Left lung (tissue), 4 donors: ENCODE measurements at regions not wholly inside any gene's neighbourhood (a gene's known extent, or its start where the extent isn't known, plus 50 kb on each side); places are given as distances from the start of the nearest gene placed in this dataset.

Source experiments
- ATAC-seq: fragments of 200-7000 bp; cut with Tn5 transposase; one replicate; pipeline ENCODE4 v1.9.1; 2020; ENCODE audit warnings: moderate library complexity
- DNase-seq, 4 donors: peaks; one replicate each; pipeline ENCODE4 v3.0.0-alpha.2; 2013 to 2020
- H3K27ac ChIP-seq, 2 donors: fragments of 200-600 bp; sonication (generic) in 1 of 2; one replicate each; pipeline versions ENCODE4 v1.5.0 to v1.8.0; 2020 to 2021
- H3K27me3 ChIP-seq, 2 donors: fragments of 200-600 bp; sonication (generic) in 1 of 2; one replicate each; pipeline versions ENCODE4 v1.5.0 to v1.8.0; 2020 to 2021
- H3K36me3 ChIP-seq, 2 donors: fragments of 200-600 bp; sonication (generic) in 1 of 2; one replicate each; pipeline versions ENCODE4 v1.5.0 to v1.8.0; 2020 to 2021
- H3K4me1 ChIP-seq, 2 donors: fragments of 200-600 bp; one replicate each; pipeline ENCODE4 v1.8.0; 2021
- H3K4me3 ChIP-seq, 2 donors: fragments of 200-600 bp; sonication (generic) in 1 of 2; one replicate each; pipeline versions ENCODE4 v1.5.0 to v1.8.0; 2020 to 2021; ENCODE audit warnings: mild to moderate bottlenecking in 1 of 2
- H3K9me3 ChIP-seq, 2 donors: fragments of 200-600 bp; sonication (generic) in 1 of 2; one replicate each; pipeline versions ENCODE4 v1.5.0 to v1.8.0; 2020 to 2021
- intact Hi-C, 2 donors: fragments of 100-400 bp; cut with DNase I; formaldehyde crosslinking; loops; one replicate each; pipeline versions ENCODE4 v1.11.2 to v1.14.2; 2022
- TF ChIP-seq, protein P1 (sequence below), 2 donors: fragments of 200-600 bp; sonication (generic) in 1 of 2; IDR thresholded peaks; one replicate each; pipeline versions ENCODE4 v1.5.0 to v1.8.0; 2021; ENCODE audit warnings: antibody characterized with exemption in 2 of 2
- donor health status: DM: no; HTN: yes; CAD: no.
- donor health status: DM: no; HTN: no; CAD: no.

- Histone ChIP-seq H3K27me3 (peaks cover 0 to 75% of the 10 kb centered on the region in 2 donors), H3K4me1 (peaks cover 7 to 9% of the 10 kb centered on the region in 2 donors), H3K9me3 (no peaks in the 10 kb centered on the region), H3K36me3 (no peaks in the 10 kb centered on the region), H3K4me3 (no peak overlapping the region), H3K27ac (no peak overlapping the region)
- intact Hi-C loops, result loop anchor here in 1 of 2 donors (5.0 kb wide), 1 partner anchor 332 kb away; no protein-coding TSS in a partner anchor
- ATAC-seq (no peak), DNase-seq (no peak)
- TF ChIP-seq, protein P1, sequence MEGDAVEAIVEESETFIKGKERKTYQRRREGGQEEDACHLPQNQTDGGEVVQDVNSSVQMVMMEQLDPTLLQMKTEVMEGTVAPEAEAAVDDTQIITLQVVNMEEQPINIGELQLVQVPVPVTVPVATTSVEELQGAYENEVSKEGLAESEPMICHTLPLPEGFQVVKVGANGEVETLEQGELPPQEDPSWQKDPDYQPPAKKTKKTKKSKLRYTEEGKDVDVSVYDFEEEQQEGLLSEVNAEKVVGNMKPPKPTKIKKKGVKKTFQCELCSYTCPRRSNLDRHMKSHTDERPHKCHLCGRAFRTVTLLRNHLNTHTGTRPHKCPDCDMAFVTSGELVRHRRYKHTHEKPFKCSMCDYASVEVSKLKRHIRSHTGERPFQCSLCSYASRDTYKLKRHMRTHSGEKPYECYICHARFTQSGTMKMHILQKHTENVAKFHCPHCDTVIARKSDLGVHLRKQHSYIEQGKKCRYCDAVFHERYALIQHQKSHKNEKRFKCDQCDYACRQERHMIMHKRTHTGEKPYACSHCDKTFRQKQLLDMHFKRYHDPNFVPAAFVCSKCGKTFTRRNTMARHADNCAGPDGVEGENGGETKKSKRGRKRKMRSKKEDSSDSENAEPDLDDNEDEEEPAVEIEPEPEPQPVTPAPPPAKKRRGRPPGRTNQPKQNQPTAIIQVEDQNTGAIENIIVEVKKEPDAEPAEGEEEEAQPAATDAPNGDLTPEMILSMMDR (IDR thresholded peaks at IDR 0.05), result no peak
These were observed 61.2 kb upstream of the GLI2 start for GRCh38 chr2:120674246-120675170.

- Histone ChIP-seq H3K9me3 (no peaks in the 10 kb centered on the region), H3K36me3 (no peaks in the 10 kb centered on the region), H3K4me1 (no peaks in the 10 kb centered on the region), H3K27ac (no peak overlapping the region), H3K27me3 (peaks cover 0 to 70% of the 10 kb centered on the region in 2 donors), H3K4me3 (no peak overlapping the region)
- ATAC-seq, result peak; percentile 89
- TF ChIP-seq, protein P1 (IDR thresholded peaks at IDR 0.05), result peak; percentile 64 to 81
- peak in 1 of 4 donors; percentile 83 for DNase-seq
- intact Hi-C loops, result loop anchor here in 1 of 2 donors (5.0 kb wide), 1 partner anchor 333 kb away; no protein-coding TSS in a partner anchor
These were observed 60.1 kb upstream of the GLI2 start for GRCh38 chr2:120675460-120676130.

DNA sequence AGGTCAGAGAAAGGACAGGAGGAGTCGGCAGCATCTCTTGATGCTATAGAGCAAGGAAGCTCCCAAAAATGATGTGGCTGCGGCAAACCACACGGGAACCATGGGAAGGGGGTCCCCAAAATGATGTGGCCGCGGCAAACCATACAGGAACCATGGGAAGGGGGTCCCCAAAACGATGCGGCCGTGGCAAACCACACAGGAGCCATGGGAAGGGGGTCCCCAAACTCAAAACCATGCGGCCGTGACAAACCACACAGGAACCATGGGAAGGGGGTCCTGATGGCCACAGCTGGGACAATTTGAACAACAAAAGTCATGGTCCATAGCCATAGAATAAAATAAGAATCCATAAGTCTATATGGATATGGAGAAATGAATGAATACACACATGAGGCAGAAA, 58.4 kb upstream of the GLI2 start:
- H3K36me3 ChIP-seq, result no peaks in the 10 kb centered on the region
- intact Hi-C loops, result loop anchor here in 1 of 2 donors (5.0 kb wide), 1 partner anchor 335 kb away; no protein-coding TSS in a partner anchor
- H3K4me1 ChIP-seq, result no peaks in the 10 kb centered on the region
- TF ChIP-seq, protein P1 (IDR thresholded peaks at IDR 0.05), result no peak
- H3K27me3 ChIP-seq, result peaks cover 0 to 66% of the 10 kb centered on the region in 2 donors
- no peak overlapping the region for H3K27ac ChIP-seq
- H3K9me3 ChIP-seq, result no peaks in the 10 kb centered on the region
- ATAC-seq (no peak), DNase-seq (no peak)
- no peak overlapping the region for H3K4me3 ChIP-seq

GRCh38 chr2:120677696-120678247, 57.9 kb upstream of the GLI2 start:
- no peaks in the 10 kb centered on the region for H3K4me1 ChIP-seq
- ATAC-seq, result no peak
- H3K27ac ChIP-seq, result no peak overlapping the region
- intact Hi-C loops, result loop anchor here in 1 of 2 donors (5.0 kb wide), 1 partner anchor 335 kb away; no protein-coding TSS in a partner anchor
- H3K9me3 ChIP-seq, result no peaks in the 10 kb centered on the region
- no peak for DNase-seq
- TF ChIP-seq, protein P1 (IDR thresholded peaks at IDR 0.05), result no peak
- H3K36me3 ChIP-seq, result no peaks in the 10 kb centered on the region
- peaks cover 0 to 70% of the 10 kb centered on the region in 2 donors for H3K27me3 ChIP-seq
- no peak overlapping the region for H3K4me3 ChIP-seq
